ENCODE measurements at regions not wholly inside any gene's neighbourhood (a gene's known extent, or its start where the extent isn't known, plus 50 kb on each side); places are given as distances from the start of the nearest gene placed in this dataset.

- TF ChIP-seq POLR2A (IDR thresholded peaks at IDR 0.05; ENCODE audit: borderline replicate concordance, extremely low read depth, insufficient read depth, insufficient read length) (no peak), REST (IDR thresholded peaks at IDR 0.05; ENCODE audit: low read depth) (no peak), EZH2phosphoT487 (IDR thresholded peaks at IDR 0.05; ENCODE audit: borderline replicate concordance) (no peak), YY1 (IDR thresholded peaks at IDR 0.05; ENCODE audit: extremely low read depth, insufficient replicate concordance, low read depth, low read length) (no peak), CTCF (IDR thresholded peaks at IDR 0.05 in 2 of 3, conservative IDR thresholded peaks at IDR 0.05 in 1 of 3; ENCODE audit: borderline replicate concordance in 1 of 3, insufficient read depth in 1 of 3, low read depth in 2 of 3, low read length in 2 of 3) (no peak), ELF1 (IDR thresholded peaks at IDR 0.05; ENCODE audit: borderline replicate concordance, low read depth) (no peak), EGR1 (IDR thresholded peaks at IDR 0.05; ENCODE audit: low read depth) (no peak), JUND (IDR thresholded peaks at IDR 0.05) (no peak), EZH2 (IDR thresholded peaks at IDR 0.05) (no peak), CEBPB (IDR thresholded peaks at IDR 0.05; ENCODE audit: low read depth) (no peak), FOSL1 (IDR thresholded peaks at IDR 0.05; ENCODE audit: low read depth) (no peak)
Measured at GRCh38 chr17:53134548-53134947, 688.2 kb upstream of the KIF2B start.

Measured in HCT116 (cell line).